Mucosa of descending colon (tissue), 3 donors: ENCODE measurements at regions not wholly inside any gene's neighbourhood (a gene's known extent, or its start where the extent isn't known, plus 50 kb on each side); places are given as distances from the start of the nearest gene placed in this dataset.

Experiments
- ATAC-seq: fragments of 200-7000 bp; cut with Tn5 transposase; one replicate; pipeline ENCODE4 v1.9.1; 2020; ENCODE audit warnings: mild to moderate bottlenecking, moderate library complexity
- DNase-seq, 3 donors: peaks; one replicate each; pipeline ENCODE4 v3.0.0-alpha.2; 2020
- H3K36me3 ChIP-seq: fragments of 200-600 bp; one replicate; pipeline ENCODE4 v1.8.0; 2021; ENCODE audit warnings: low read depth, mild to moderate bottlenecking
- H3K4me1 ChIP-seq: fragments of 200-600 bp; one replicate; pipeline ENCODE4 v1.8.0; 2021; ENCODE audit warnings: low read depth, mild to moderate bottlenecking
- H3K4me3 ChIP-seq: fragments of 200-600 bp; one replicate; pipeline ENCODE4 v1.8.0; 2021; ENCODE audit warnings: mild to moderate bottlenecking
- H3K9me3 ChIP-seq: fragments of 200-600 bp; one replicate; pipeline ENCODE4 v1.8.0; 2021; ENCODE audit warnings: mild to moderate bottlenecking
- intact Hi-C, 2 donors: fragments of 100-400 bp; cut with DNase I in 1 of 2; cut with micrococcal nuclease in 1 of 2; formaldehyde crosslinking; loops; one replicate each; pipeline versions ENCODE4 v1.11.0 to v1.11.1; 2022; cut with DNase I, micrococcal nuclease
- TF ChIP-seq, protein P1 (sequence below): fragments of 200-600 bp; IDR thresholded peaks from one replicate; pipeline ENCODE4 v1.8.0; 2022; ENCODE audit warnings: antibody characterized with exemption, mild to moderate bottlenecking
- donor health status: DM: no; HTN: no; CAD: no; lungs with moderate emphysema.
- donor health status: DM: no; HTN: no; CAD: no.
- donor health status: DM: no; HTN: yes; CAD: no.

DNA sequence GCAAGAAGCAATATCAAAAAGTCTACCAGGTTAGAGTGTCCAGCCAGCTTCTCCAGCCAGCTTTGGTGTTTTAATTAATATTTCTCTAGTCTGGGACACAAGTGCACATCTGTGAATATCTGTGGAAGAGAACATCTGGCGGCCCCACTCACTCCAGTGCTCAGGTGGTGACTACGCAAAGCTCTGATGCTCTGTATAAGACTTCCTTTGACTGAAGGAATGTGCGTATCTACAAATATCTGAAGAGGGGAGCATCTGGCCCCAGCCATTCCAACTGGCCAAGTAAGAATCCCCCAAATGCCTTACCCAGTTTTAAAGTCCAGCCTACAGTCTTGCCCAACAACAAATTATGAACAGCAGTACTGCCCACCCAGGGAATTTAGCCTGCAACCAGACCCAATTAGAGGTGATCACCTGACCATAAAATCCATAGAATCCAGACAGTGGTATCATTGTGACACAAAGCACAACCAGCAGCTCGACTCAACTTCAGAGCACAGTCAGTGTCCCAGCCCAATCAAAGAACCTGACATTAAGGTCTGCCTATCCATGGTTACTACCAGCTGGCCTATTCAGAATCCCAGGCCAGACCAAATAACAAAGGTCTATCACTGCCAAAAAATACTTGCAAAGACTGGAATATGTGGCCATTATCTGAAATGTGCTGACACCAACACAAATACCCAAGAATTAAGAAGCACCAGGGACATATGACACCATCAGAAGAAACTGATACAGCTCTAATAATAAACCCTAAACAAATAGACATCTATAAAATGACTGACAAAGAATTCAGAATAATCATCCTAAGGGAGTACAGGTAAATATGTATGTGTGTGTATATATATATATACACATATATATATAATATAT lies 76.1 kb upstream of the MANEA start:
- ATAC-seq: no peak
- H3K36me3 ChIP-seq: no peaks in the 10 kb centered on the region
- H3K4me1 ChIP-seq: no peaks in the 10 kb centered on the region
- H3K4me3 ChIP-seq: no peak overlapping the region
- no peak for DNase-seq
- intact Hi-C loops: no loop called here
- TF ChIP-seq, protein P1, sequence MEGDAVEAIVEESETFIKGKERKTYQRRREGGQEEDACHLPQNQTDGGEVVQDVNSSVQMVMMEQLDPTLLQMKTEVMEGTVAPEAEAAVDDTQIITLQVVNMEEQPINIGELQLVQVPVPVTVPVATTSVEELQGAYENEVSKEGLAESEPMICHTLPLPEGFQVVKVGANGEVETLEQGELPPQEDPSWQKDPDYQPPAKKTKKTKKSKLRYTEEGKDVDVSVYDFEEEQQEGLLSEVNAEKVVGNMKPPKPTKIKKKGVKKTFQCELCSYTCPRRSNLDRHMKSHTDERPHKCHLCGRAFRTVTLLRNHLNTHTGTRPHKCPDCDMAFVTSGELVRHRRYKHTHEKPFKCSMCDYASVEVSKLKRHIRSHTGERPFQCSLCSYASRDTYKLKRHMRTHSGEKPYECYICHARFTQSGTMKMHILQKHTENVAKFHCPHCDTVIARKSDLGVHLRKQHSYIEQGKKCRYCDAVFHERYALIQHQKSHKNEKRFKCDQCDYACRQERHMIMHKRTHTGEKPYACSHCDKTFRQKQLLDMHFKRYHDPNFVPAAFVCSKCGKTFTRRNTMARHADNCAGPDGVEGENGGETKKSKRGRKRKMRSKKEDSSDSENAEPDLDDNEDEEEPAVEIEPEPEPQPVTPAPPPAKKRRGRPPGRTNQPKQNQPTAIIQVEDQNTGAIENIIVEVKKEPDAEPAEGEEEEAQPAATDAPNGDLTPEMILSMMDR: no peak
- peaks cover 18% of the 10 kb centered on the region for H3K9me3 ChIP-seq

DNA sequence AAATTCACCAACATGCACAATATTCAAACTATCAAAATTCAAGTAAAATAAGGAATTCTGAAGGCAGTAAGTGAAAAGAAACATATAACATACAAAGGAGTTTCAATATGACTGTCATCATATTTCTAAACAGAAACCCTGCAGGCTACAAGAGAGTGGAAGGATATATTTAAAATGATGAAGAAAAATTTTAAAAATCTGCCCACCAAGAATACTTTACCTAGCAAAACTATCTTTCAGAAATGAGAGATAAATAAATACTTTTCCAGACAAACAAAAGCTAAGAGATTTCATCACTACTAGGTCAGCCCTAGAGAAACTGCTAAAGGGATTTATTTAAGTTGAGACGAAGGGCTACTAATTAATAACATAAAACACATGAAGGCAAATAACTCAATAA lies 73.8 kb upstream of the MANEA start:
- no peak for ATAC-seq
- intact Hi-C loops: no loop called here

DNA sequence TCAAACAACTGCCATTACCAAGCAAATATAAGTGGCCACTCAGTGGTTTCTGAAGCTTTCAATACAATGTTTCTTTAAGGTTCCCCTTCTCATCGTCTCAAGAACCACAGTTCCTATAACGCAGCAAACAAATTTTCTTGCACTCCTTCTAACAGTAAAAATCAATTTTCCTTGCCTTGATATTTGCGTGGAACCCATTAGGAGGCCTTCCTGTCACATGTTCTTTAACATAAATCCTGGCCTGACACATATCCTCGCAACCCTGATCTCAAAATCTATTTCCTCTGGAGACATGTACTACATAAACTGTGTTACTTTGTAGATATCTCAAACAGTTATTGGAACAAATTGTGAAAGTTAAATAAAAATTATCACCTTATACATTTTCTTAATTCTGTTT lies 65.9 kb upstream of the MANEA start:
- no peaks in the 10 kb centered on the region for H3K36me3 ChIP-seq
- intact Hi-C loops: no loop called here
- no peak for ATAC-seq
- DNase-seq: no peak
- no peaks in the 10 kb centered on the region for H3K4me1 ChIP-seq
- no peaks in the 10 kb centered on the region for H3K9me3 ChIP-seq
- TF ChIP-seq, protein P1: no peak
- no peak overlapping the region for H3K4me3 ChIP-seq

More for the DNA sequence above, 73.8 kb upstream of the MANEA start:
- H3K9me3 ChIP-seq: peaks cover 9% of the 10 kb centered on the region
- no peaks in the 10 kb centered on the region for H3K36me3 ChIP-seq
- TF ChIP-seq, protein P1: no peak
- no peak overlapping the region for H3K4me3 ChIP-seq
- H3K4me1 ChIP-seq: no peaks in the 10 kb centered on the region
- DNase-seq: no peak

DNA sequence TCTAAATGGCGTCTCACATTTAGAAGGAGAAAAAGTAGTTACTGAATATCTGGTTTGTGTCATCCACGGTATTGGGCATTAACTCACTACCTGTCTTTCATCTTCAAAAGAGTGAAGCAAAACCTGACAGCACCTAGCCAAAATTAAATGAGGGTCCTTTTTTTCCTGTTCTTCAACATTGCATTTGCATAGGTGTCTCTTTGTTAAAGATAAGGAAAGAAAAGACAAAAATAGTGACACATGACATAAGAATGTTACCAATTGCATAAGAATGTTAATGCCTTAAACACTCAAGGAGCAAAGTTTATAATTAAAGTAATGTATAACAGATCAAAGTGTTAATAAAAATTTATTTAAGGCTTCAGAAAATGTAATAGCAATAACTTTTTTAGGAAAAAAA lies 61.4 kb upstream of the MANEA start:
- no peak for DNase-seq
- ATAC-seq: no peak
- no peak overlapping the region for H3K4me3 ChIP-seq
- TF ChIP-seq, protein P1: no peak
- no peaks in the 10 kb centered on the region for H3K4me1 ChIP-seq
- no peaks in the 10 kb centered on the region for H3K36me3 ChIP-seq
- intact Hi-C loops: no loop called here
- no peaks in the 10 kb centered on the region for H3K9me3 ChIP-seq

DNA sequence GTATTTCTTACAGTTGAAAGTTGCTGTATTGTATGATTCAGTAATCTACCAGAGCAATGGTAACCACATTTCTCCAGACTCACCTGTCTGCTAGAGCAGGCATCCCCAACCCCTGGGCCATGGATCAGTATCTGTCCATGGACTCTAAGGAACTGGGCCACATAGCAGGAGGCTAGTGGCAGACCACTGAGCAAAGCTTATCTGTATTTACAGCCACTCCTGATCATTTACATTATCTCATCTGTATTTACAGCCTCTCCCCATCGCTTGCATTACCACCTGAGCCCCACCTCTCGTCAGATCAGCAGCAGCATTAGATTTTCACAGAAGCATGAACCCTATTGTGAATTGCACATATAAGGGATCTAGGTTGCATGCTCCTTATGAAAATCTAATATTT lies 60.3 kb upstream of the MANEA start:
- intact Hi-C loops: no loop called here
- Histone ChIP-seq H3K4me1 (no peaks in the 10 kb centered on the region), H3K4me3 (no peak overlapping the region), H3K36me3 (no peaks in the 10 kb centered on the region), H3K9me3 (no peaks in the 10 kb centered on the region)
- no peak for DNase-seq
- no peak for ATAC-seq
- TF ChIP-seq, protein P1: no peak
